K562 (cell line): ENCODE measurements at regions not wholly inside any gene's neighbourhood (a gene's known extent, or its start where the extent isn't known, plus 50 kb on each side); places are given as distances from the start of the nearest gene placed in this dataset.

Experiments
- ATAC-seq: fragments of 200-7000 bp; cut with Tn5 transposase; 3 replicates; pipeline ENCODE4 v1.9.1; 2020; ENCODE audit warnings: moderate library complexity
- BruUV-seq: library from RNA; stranded (reverse); fragments of 400-500 nt; replicated peaks from 2 replicates; lab custom pipeline; 2021; lab: Mats Ljungman, UMichigan
- CTCF ChIA-PET: fragments of 300-600 bp; formaldehyde crosslinking; extraction: SDS; loops from one replicate; lab custom pipeline; 2021; ENCODE audit warnings: low intra/inter-chr PET ratio; lab: Yijun Ruan, JAX
- POLR2A ChIA-PET: fragments of 300-600, 350-650 bp; sonication (Branson Sonifier 250); formaldehyde crosslinking; extraction: SDS; loops from one replicate; lab custom pipeline; 2021; ENCODE audit warnings: antibody characterized with exemption, inconsistent platforms; lab: Yijun Ruan, JAX
- DNase-seq, 4 experiments: peaks; one replicate each; pipeline versions ENCODE4 v3.0.0 to v3.0.0-alpha.2; 2011 to 2018; ENCODE audit warnings: low spot score in 3 of 4, mixed read lengths in 3 of 4; ENCODE audit errors: extremely low read depth in 1 of 4
- FAIRE-seq: peaks from 2 replicates; lab custom pipeline; 2011; peaks lifted over from hg19 to GRCh38; lab: Jason Lieb, UNC
- H2AFZ ChIP-seq: 2 replicates; pipeline ENCODE4 v1.6.0; 2011; ENCODE audit warnings: low read depth, low read length, control low read depth, inconsistent platforms
- H3K27ac ChIP-seq: fragments of 200-600 bp; 3 replicates; pipeline ENCODE4 v1.8.0; 2011; ENCODE audit warnings: low read depth, mild to moderate bottlenecking, control low read depth, inconsistent platforms, low read length, moderate library complexity, mixed read lengths; ENCODE audit errors: extremely low read depth
- H3K27me3 ChIP-seq, 2 experiments: fragments of 300-600 bp in 1 of 2; 2 replicates in 1 of 2; 3 replicates in 1 of 2; pipeline versions ENCODE4 v1.6.0 to v1.8.0; 2011; ENCODE audit warnings: inconsistent platforms in 2 of 2, low read length in 2 of 2, mild to moderate bottlenecking in 1 of 2, mixed read lengths in 1 of 2, moderate library complexity in 1 of 2; ENCODE audit not compliant: control insufficient read depth in 2 of 2, insufficient read depth in 2 of 2
- H3K36me3 ChIP-seq: fragments of 300-600 bp; 3 replicates; pipeline ENCODE4 v1.8.0; 2011; ENCODE audit warnings: mild to moderate bottlenecking, low read length, inconsistent platforms; ENCODE audit not compliant: control insufficient read depth, insufficient read depth
- H3K4me1 ChIP-seq, 2 experiments: fragments of 200-600 bp in 1 of 2; replicated peaks in 1 of 2; 2 replicates in 1 of 2; 3 replicates in 1 of 2; pipeline versions ENCODE4 v1.5.1 to v1.8.0; 2011; ENCODE audit warnings: inconsistent platforms in 2 of 2, low read length in 2 of 2, mild to moderate bottlenecking in 1 of 2, mixed read lengths in 1 of 2, moderate library complexity in 1 of 2; ENCODE audit not compliant: control insufficient read depth in 2 of 2, insufficient read depth in 2 of 2
- H3K4me2 ChIP-seq: 2 replicates; pipeline ENCODE4 v1.6.1; 2011; ENCODE audit warnings: low read length, control low read depth, inconsistent platforms, mixed read lengths; ENCODE audit not compliant: insufficient read depth
- H3K4me3 ChIP-seq: fragments of 200-600 bp; sonication (generic), shearing (Covaris generic); 2 replicates; pipeline ENCODE4 v1.5.1; 2016; ENCODE audit warnings: control low read depth, inconsistent platforms
- H3K79me2 ChIP-seq: fragments of 200-600 bp; 3 replicates; pipeline ENCODE4 v1.8.0; 2011; ENCODE audit warnings: low read length, inconsistent platforms; ENCODE audit not compliant: control insufficient read depth, insufficient read depth
- H3K9ac ChIP-seq, 2 experiments: 2 replicates each; pipeline versions ENCODE4 v1.6.0 to v1.6.1; 2011; ENCODE audit warnings: low read depth in 2 of 2, low read length in 2 of 2, control low read depth in 1 of 2, inconsistent platforms in 1 of 2, mild to moderate bottlenecking in 1 of 2, mixed read lengths in 1 of 2; ENCODE audit not compliant: insufficient read depth in 1 of 2
- H3K9me1 ChIP-seq: one replicate; pipeline ENCODE4 v1.6.0; 2011; ENCODE audit warnings: inconsistent platforms, mild to moderate bottlenecking, low read length, moderate library complexity; ENCODE audit not compliant: control insufficient read depth, insufficient read depth
- H3K9me3 ChIP-seq: replicated peaks from 2 replicates; pipeline ENCODE4 v1.5.1; 2011; ENCODE audit warnings: low read depth, low read length, inconsistent platforms; ENCODE audit not compliant: control insufficient read depth, insufficient read depth
- H4K20me1 ChIP-seq: replicated peaks from 2 replicates; pipeline ENCODE4 v1.6.1; 2011; ENCODE audit warnings: low read length, inconsistent platforms, mixed read lengths; ENCODE audit not compliant: control insufficient read depth, insufficient read depth
- BRCA1 ChIP-seq, 2 experiments: fragments of 450-650 bp in 1 of 2; sonication (generic) in 1 of 2; formaldehyde crosslinking in 1 of 2; IDR thresholded peaks; 2 replicates each; pipeline versions ENCODE4 v1.5.0 to v1.6.1; 2017 to 2020; ENCODE audit warnings: mild to moderate bottlenecking in 1 of 2, missing genetic modification reagents in 1 of 2
- HNRNPH1 ChIP-seq: fragments of 200-400 bp; formaldehyde crosslinking; optimal IDR thresholded peaks from 2 replicates; pipeline ENCODE3; 2017; ENCODE audit warnings: low read depth, mild to moderate bottlenecking, low read length, moderate library complexity
- NEUROD1 ChIP-seq: fragments of 150-350 bp; IDR thresholded peaks from 2 replicates; pipeline ENCODE4 v1.6.1; 2014; ENCODE audit warnings: borderline replicate concordance, low read length, low read depth; ENCODE audit not compliant: partially characterized antibody
- PTBP1 ChIP-seq: fragments of 200-400 bp; formaldehyde crosslinking; IDR thresholded peaks from 2 replicates; pipeline ENCODE4 v1.6.1; 2017; ENCODE audit warnings: low read depth, low read length
- RAD51 ChIP-seq: fragments of 450-650 bp; IDR thresholded peaks from 2 replicates; pipeline ENCODE4 v1.7.1; 2016; ENCODE audit warnings: low read depth, mild to moderate bottlenecking, borderline replicate concordance
- RBFOX2 ChIP-seq: fragments of 200-400 bp; formaldehyde crosslinking; IDR thresholded peaks from 2 replicates; pipeline ENCODE4 v1.6.1; 2017; ENCODE audit warnings: low read depth, mild to moderate bottlenecking, low read length, moderate library complexity
- SAP30 ChIP-seq: fragments of 200-600 bp; sonication (generic); IDR thresholded peaks from 2 replicates; pipeline ENCODE4 v1.6.1; 2012; ENCODE audit warnings: borderline replicate concordance, low read depth, mild to moderate bottlenecking, moderate library complexity, low read length, control low read depth, inconsistent platforms; ENCODE audit not compliant: insufficient read depth, poor library complexity, severe bottlenecking
- SMARCA5 ChIP-seq: fragments of 450-650 bp; IDR thresholded peaks from 2 replicates; pipeline ENCODE4 v1.6.1; 2016
- TRIM24 ChIP-seq, 2 experiments: fragments of 450-650 bp; IDR thresholded peaks; 2 replicates each; pipeline ENCODE4 v1.6.1; 2016
- ZBED1 ChIP-seq: IDR thresholded peaks from 2 replicates; pipeline ENCODE4 v1.6.1; 2014
- WGBS: fragments of 100-300 bp; shearing (Covaris generic); methylation state at CpG from one replicate; pipeline ENCODE4 v1.1.6; 2016; ENCODE audit warnings: low coverage, mixed read lengths; ENCODE audit not compliant: insufficient coverage; ENCODE audit errors: missing lambda C conversion rate; 5-methylcytosine and 5-hydroxymethylcytosine counted together
- in situ Hi-C: fragments of 300-500 bp; cut with MboI; formaldehyde crosslinking; loops from 4 replicates; pipeline ENCODE4 v1.15.0; 2018; ENCODE audit warnings: inconsistent platforms, mixed read lengths
- intact Hi-C: fragments of 100-400 bp; cut with micrococcal nuclease; formaldehyde crosslinking; loops from 2 replicates; pipeline ENCODE4 v1.14.2; 2022
- TF ChIP-seq, protein P1 (sequence below): fragments of 450-650 bp; formaldehyde crosslinking; IDR thresholded peaks from 2 replicates; pipeline ENCODE4 v1.4.0; 2020; ENCODE audit warnings: mild to moderate bottlenecking, mixed read lengths
- TF ChIP-seq, protein P2 (sequence below): fragments of 200-800 bp; sonication (Bioruptor generic); IDR thresholded peaks from 2 replicates; pipeline ENCODE4 v1.6.1; 2017; ENCODE audit warnings: missing genetic modification characterization, missing compliant biosample characterization
- TF ChIP-seq, protein P3 (sequence below), 2 experiments: fragments of 450-650 bp in 1 of 2; sonication (generic) in 1 of 2; formaldehyde crosslinking; conservative IDR thresholded peaks; 2 replicates each; pipeline versions ENCODE4 v1.4.0 to v1.8.1; 2020 to 2022; ENCODE audit warnings: mild to moderate bottlenecking in 1 of 2, missing genetic modification reagents in 1 of 2

DNA sequence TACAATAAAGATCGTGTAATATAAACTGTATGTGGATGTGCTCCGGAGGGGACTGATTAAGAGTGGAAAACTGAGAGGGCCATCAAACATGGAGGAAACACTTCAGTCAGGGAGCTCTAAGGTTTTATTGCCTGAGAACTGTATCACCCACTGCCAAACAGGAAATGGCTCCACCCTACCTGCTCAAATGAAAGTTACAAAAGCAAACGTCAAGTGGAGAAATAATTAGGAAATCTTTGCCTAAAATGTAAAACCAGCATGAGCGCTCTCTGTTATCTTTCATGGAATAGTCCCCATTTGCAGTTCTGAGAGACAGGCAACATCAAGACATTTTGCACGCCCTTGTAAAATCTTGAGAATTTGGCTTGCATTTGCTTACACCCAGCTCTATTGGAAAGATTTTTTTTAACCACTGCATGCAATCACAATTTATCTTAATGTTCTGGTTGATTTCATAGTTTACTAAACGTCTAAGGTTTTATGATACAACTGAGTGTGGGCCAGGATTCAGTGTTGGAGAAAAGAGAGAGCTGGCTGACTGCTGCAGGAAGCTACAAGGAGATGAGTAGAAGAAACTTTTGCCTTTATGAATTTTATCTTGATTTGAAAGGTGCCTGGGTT is 344.0 kb upstream of the PRICKLE1 start (continued):
- TF ChIP-seq, protein P1, sequence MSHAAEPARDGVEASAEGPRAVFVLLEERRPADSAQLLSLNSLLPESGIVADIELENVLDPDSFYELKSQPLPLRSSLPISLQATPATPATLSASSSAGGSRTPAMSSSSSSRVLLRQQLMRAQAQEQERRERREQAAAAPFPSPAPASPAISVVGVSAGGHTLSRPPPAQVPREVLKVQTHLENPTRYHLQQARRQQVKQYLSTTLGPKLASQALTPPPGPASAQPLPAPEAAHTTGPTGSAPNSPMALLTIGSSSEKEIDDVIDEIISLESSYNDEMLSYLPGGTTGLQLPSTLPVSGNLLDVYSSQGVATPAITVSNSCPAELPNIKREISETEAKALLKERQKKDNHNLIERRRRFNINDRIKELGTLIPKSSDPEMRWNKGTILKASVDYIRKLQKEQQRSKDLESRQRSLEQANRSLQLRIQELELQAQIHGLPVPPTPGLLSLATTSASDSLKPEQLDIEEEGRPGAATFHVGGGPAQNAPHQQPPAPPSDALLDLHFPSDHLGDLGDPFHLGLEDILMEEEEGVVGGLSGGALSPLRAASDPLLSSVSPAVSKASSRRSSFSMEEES (CRISPR knock-in tag) = no peak

GRCh38 chr12:42932936-42933335 is 343.4 kb upstream of the PRICKLE1 start:
- POLR2A ChIA-PET = no interaction called here
- Histone ChIP-seq H3K36me3 (no peaks in the 10 kb centered on the region), H3K9ac (no peak overlapping the region), H4K20me1 (no peaks in the 10 kb centered on the region), H3K27me3 (no peaks in the 10 kb centered on the region), H3K9me1 (no peaks in the 10 kb centered on the region), H3K79me2 (no peaks in the 10 kb centered on the region), H3K27ac (no peak overlapping the region), H2AFZ (no peak overlapping the region), H3K4me3 (no peak overlapping the region), H3K9me3 (0 out of 2 replicates have a peak, but pooled peaks cover 2% of the 10 kb centered on the region), H3K4me2 (no peak overlapping the region), H3K4me1 (no peaks in the 10 kb centered on the region; a peak in 1 of 5 replicates)
- FAIRE-seq = no peak
- no peak for ATAC-seq
- in situ Hi-C loops = no loop called here
- 2% methylated on average over 5 of the region's 5 CpGs for WGBS
- no peak for DNase-seq
- CTCF ChIA-PET = no interaction called here
- BruUV-seq = no TSS peak
- intact Hi-C loops = no loop called here
- TF ChIP-seq, protein P2, sequence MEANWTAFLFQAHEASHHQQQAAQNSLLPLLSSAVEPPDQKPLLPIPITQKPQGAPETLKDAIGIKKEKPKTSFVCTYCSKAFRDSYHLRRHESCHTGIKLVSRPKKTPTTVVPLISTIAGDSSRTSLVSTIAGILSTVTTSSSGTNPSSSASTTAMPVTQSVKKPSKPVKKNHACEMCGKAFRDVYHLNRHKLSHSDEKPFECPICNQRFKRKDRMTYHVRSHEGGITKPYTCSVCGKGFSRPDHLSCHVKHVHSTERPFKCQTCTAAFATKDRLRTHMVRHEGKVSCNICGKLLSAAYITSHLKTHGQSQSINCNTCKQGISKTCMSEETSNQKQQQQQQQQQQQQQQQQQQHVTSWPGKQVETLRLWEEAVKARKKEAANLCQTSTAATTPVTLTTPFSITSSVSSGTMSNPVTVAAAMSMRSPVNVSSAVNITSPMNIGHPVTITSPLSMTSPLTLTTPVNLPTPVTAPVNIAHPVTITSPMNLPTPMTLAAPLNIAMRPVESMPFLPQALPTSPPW = no peak
- TF ChIP-seq RAD51 (no peak), BRCA1 (IDR thresholded peaks at IDR 0.05) (no peak), BRCA1 (CRISPR knock-in tag; IDR thresholded peaks at IDR 0.05) (no peak), TRIM24 (IDR thresholded peaks at IDR 0.05) (no peak), HNRNPH1 (no peak), RBFOX2 (no peak), PTBP1 (no peak), ZBED1 (no peak), SMARCA5 (no peak), NEUROD1 (no peak), SAP30 (no peak)
- TF ChIP-seq, protein P3, sequence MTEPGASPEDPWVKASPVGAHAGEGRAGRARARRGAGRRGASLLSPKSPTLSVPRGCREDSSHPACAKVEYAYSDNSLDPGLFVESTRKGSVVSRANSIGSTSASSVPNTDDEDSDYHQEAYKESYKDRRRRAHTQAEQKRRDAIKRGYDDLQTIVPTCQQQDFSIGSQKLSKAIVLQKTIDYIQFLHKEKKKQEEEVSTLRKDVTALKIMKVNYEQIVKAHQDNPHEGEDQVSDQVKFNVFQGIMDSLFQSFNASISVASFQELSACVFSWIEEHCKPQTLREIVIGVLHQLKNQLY (CRISPR knock-in tag; conservative IDR thresholded peaks at IDR 0.05) = no peak
